ENCODE measurements at regions not wholly inside any gene's neighbourhood (a gene's known extent, or its start where the extent isn't known, plus 50 kb on each side); places are given as distances from the start of the nearest gene placed in this dataset.

- peaks cover 12% of the 10 kb centered on the region for H3K4me1 ChIP-seq (ENCODE audit: control insufficient read depth, insufficient read depth, low read length)
- H3K27ac ChIP-seq (ENCODE audit: insufficient read depth, low read depth, low read length, poor library complexity, severe bottlenecking) = no peak overlapping the region
- no peak overlapping the region for H3K4me3 ChIP-seq (ENCODE audit: insufficient read depth, low read depth, low read length)
- 87 to 99% methylated on average over 2 of the region's 2 CpGs for WGBS, 2 experiments
- H3K9me3 ChIP-seq (ENCODE audit: control insufficient read depth, low read length) = no peaks in the 10 kb centered on the region
- H3K36me3 ChIP-seq (ENCODE audit: control insufficient read depth, insufficient read depth, low read length) = no peaks in the 10 kb centered on the region
- no peaks in the 10 kb centered on the region for H3K27me3 ChIP-seq (ENCODE audit: control insufficient read depth, insufficient read depth, low read length, poor library complexity, severe bottlenecking)
Observed at GRCh38 chr13:106628936-106629659, 61.2 kb upstream of the ARGLU1 start.

GRCh38 chr13:106626473-106626872, 58.5 kb upstream of the ARGLU1 start:
- Histone ChIP-seq H3K27ac (ENCODE audit: insufficient read depth, low read depth, low read length, poor library complexity, severe bottlenecking) (no peak overlapping the region), H3K27me3 (ENCODE audit: control insufficient read depth, insufficient read depth, low read length, poor library complexity, severe bottlenecking) (no peaks in the 10 kb centered on the region), H3K36me3 (ENCODE audit: control insufficient read depth, insufficient read depth, low read length) (no peaks in the 10 kb centered on the region), H3K4me1 (ENCODE audit: control insufficient read depth, insufficient read depth, low read length) (peaks cover 19% of the 10 kb centered on the region), H3K9me3 (ENCODE audit: control insufficient read depth, low read length) (no peaks in the 10 kb centered on the region), H3K4me3 (ENCODE audit: insufficient read depth, low read depth, low read length) (no peak overlapping the region)

GRCh38 chr13:106625578-106625977, 57.6 kb upstream of the ARGLU1 start:
- Histone ChIP-seq H3K27me3 (ENCODE audit: control insufficient read depth, insufficient read depth, low read length, poor library complexity, severe bottlenecking) (no peaks in the 10 kb centered on the region), H3K4me3 (ENCODE audit: insufficient read depth, low read depth, low read length) (no peak overlapping the region), H3K9me3 (ENCODE audit: control insufficient read depth, low read length) (no peaks in the 10 kb centered on the region), H3K36me3 (ENCODE audit: control insufficient read depth, insufficient read depth, low read length) (no peaks in the 10 kb centered on the region), H3K27ac (ENCODE audit: insufficient read depth, low read depth, low read length, poor library complexity, severe bottlenecking) (no peak overlapping the region), H3K4me1 (ENCODE audit: control insufficient read depth, insufficient read depth, low read length) (peaks cover 15% of the 10 kb centered on the region)
- WGBS, 2 experiments = 90 to 91% methylated on average over 5 of the region's 5 CpGs

- 85 to 90% methylated on average over 6 to 7 of the region's 7 CpGs for WGBS, 2 experiments
Observed at GRCh38 chr13:106623799-106624460, 56.0 kb upstream of the ARGLU1 start.

DNA sequence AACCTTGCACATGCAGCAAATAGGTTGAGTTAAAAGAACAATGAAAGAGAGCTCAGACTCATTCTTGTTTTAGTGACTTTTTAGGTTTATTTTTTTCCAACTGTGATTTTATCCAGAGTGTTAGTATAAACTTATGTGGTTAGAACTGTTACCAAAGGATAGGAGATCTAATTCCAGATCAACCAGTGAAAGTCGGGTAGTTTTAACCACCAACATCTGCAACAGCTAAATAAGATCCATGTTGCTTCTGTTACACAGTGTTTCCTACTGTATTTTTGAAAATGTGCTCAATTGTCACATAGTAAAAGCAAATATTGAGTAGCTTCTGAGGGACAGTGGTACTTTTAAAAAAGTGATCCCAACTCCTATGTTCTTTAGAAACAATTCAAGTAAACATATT, 53.9 kb upstream of the ARGLU1 start:
- 86% methylated on average over 1 of the region's 1 CpG; no CpG with 5 or more reads in 1 of the 2 experiments for WGBS, 2 experiments
- H3K27me3 ChIP-seq (ENCODE audit: control insufficient read depth, insufficient read depth, low read length, poor library complexity, severe bottlenecking) = no peaks in the 10 kb centered on the region
- no peak overlapping the region for H3K27ac ChIP-seq (ENCODE audit: insufficient read depth, low read depth, low read length, poor library complexity, severe bottlenecking)
- H3K4me1 ChIP-seq (ENCODE audit: control insufficient read depth, insufficient read depth, low read length) = peaks cover 10% of the 10 kb centered on the region
- H3K4me3 ChIP-seq (ENCODE audit: insufficient read depth, low read depth, low read length) = no peak overlapping the region
- no peaks in the 10 kb centered on the region for H3K9me3 ChIP-seq (ENCODE audit: control insufficient read depth, low read length)
- no peaks in the 10 kb centered on the region for H3K36me3 ChIP-seq (ENCODE audit: control insufficient read depth, insufficient read depth, low read length)

More at GRCh38 chr13:106623799-106624460, 56.0 kb upstream of the ARGLU1 start:
- peaks cover 10% of the 10 kb centered on the region for H3K4me1 ChIP-seq (ENCODE audit: control insufficient read depth, insufficient read depth, low read length)
- H3K27me3 ChIP-seq (ENCODE audit: control insufficient read depth, insufficient read depth, low read length, poor library complexity, severe bottlenecking) = no peaks in the 10 kb centered on the region
- H3K4me3 ChIP-seq (ENCODE audit: insufficient read depth, low read depth, low read length) = no peak overlapping the region
- H3K9me3 ChIP-seq (ENCODE audit: control insufficient read depth, low read length) = no peaks in the 10 kb centered on the region
- H3K27ac ChIP-seq (ENCODE audit: insufficient read depth, low read depth, low read length, poor library complexity, severe bottlenecking) = no peak overlapping the region
- no peaks in the 10 kb centered on the region for H3K36me3 ChIP-seq (ENCODE audit: control insufficient read depth, insufficient read depth, low read length)

GRCh38 chr13:106619688-106620555, 52.0 kb upstream of the ARGLU1 start:
- H3K9me3 ChIP-seq (ENCODE audit: control insufficient read depth, low read length) = no peaks in the 10 kb centered on the region
- no peak overlapping the region for H3K4me3 ChIP-seq (ENCODE audit: insufficient read depth, low read depth, low read length)
- no peaks in the 10 kb centered on the region for H3K27me3 ChIP-seq (ENCODE audit: control insufficient read depth, insufficient read depth, low read length, poor library complexity, severe bottlenecking)
- H3K27ac ChIP-seq (ENCODE audit: insufficient read depth, low read depth, low read length, poor library complexity, severe bottlenecking) = no peak overlapping the region
- peaks cover 7% of the 10 kb centered on the region for H3K4me1 ChIP-seq (ENCODE audit: control insufficient read depth, insufficient read depth, low read length)
- WGBS, 2 experiments = 48 to 53% methylated on average over 6 to 8 of the region's 10 CpGs
- H3K36me3 ChIP-seq (ENCODE audit: control insufficient read depth, insufficient read depth, low read length) = no peaks in the 10 kb centered on the region
